ENCODE measurements at regions not wholly inside any gene's neighbourhood (a gene's known extent, or its start where the extent isn't known, plus 50 kb on each side); places are given as distances from the start of the nearest gene placed in this dataset.

GRCh38 chr10:64363687-64364086 lies 842.5 kb downstream of the REEP3 start:
- no peaks in the 10 kb centered on the region for H3K27me3 ChIP-seq (ENCODE audit: control insufficient read depth, insufficient read depth, low read length)
- Mint-ChIP-seq H3K4me1 (no peaks in the 10 kb centered on the region), H3K27ac (no peak overlapping the region), H3K36me3 (no peaks in the 10 kb centered on the region), H3K9me3 (peaks cover 6 to 20% of the 10 kb centered on the region in 2 donors), H3K27me3 (ENCODE audit: low read depth in 2 of 2) (no peaks in the 10 kb centered on the region), H3K4me3 (no peak overlapping the region)
- 0% methylated on average over 1 of the region's 1 CpG for WGBS (ENCODE audit: insufficient coverage)
- no peaks in the 10 kb centered on the region for H3K4me1 ChIP-seq (ENCODE audit: control insufficient read depth, insufficient read depth, low read length)
- no peak overlapping the region for H3K27ac ChIP-seq (ENCODE audit: low read length)
- H3K9me3 ChIP-seq (ENCODE audit: control insufficient read depth, insufficient read depth, low read length): no peaks in the 10 kb centered on the region
- no peak for TF ChIP-seq CTCF (IDR thresholded peaks at IDR 0.05)
- ATAC-seq (no peak), DNase-seq (no peak)
- intact Hi-C loops (cut with micrococcal nuclease): no loop called here
- no peak overlapping the region for H3K4me3 ChIP-seq (ENCODE audit: low read length)
- no peaks in the 10 kb centered on the region for H3K36me3 ChIP-seq (ENCODE audit: control insufficient read depth, insufficient read depth, low read length)

GRCh38 chr10:64365663-64366062 lies 844.5 kb downstream of the REEP3 start:
- Mint-ChIP-seq H3K27me3 (ENCODE audit: low read depth in 2 of 2) (no peaks in the 10 kb centered on the region), H3K27ac (no peak overlapping the region), H3K36me3 (no peaks in the 10 kb centered on the region), H3K4me3 (no peak overlapping the region), H3K4me1 (no peaks in the 10 kb centered on the region), H3K9me3 (peaks cover 4 to 9% of the 10 kb centered on the region in 2 donors)
- intact Hi-C loops (cut with micrococcal nuclease): no loop called here
- H3K27ac ChIP-seq (ENCODE audit: low read length): no peak overlapping the region
- 92% methylated on average over 3 of the region's 3 CpGs for WGBS (ENCODE audit: insufficient coverage)
- ATAC-seq (no peak), DNase-seq (no peak)
- no peaks in the 10 kb centered on the region for H3K36me3 ChIP-seq (ENCODE audit: control insufficient read depth, insufficient read depth, low read length)
- H3K4me1 ChIP-seq (ENCODE audit: control insufficient read depth, insufficient read depth, low read length): no peaks in the 10 kb centered on the region
- no peak overlapping the region for H3K4me3 ChIP-seq (ENCODE audit: low read length)
- no peaks in the 10 kb centered on the region for H3K27me3 ChIP-seq (ENCODE audit: control insufficient read depth, insufficient read depth, low read length)
- TF ChIP-seq CTCF (IDR thresholded peaks at IDR 0.05): no peak
- H3K9me3 ChIP-seq (ENCODE audit: control insufficient read depth, insufficient read depth, low read length): no peaks in the 10 kb centered on the region

GRCh38 chr10:64368298-64368697 lies 847.1 kb downstream of the REEP3 start:
- H3K4me3 ChIP-seq (ENCODE audit: low read length): no peak overlapping the region
- Mint-ChIP-seq H3K9me3 (peaks cover 2 to 6% of the 10 kb centered on the region in 2 donors), H3K4me1 (no peaks in the 10 kb centered on the region), H3K36me3 (no peaks in the 10 kb centered on the region), H3K4me3 (no peak overlapping the region), H3K27me3 (ENCODE audit: low read depth in 2 of 2) (no peaks in the 10 kb centered on the region), H3K27ac (no peak overlapping the region)
- H3K9me3 ChIP-seq (ENCODE audit: control insufficient read depth, insufficient read depth, low read length): no peaks in the 10 kb centered on the region
- no peaks in the 10 kb centered on the region for H3K27me3 ChIP-seq (ENCODE audit: control insufficient read depth, insufficient read depth, low read length)
- DNase-seq (no peak), ATAC-seq (no peak)
- intact Hi-C loops (cut with micrococcal nuclease): no loop called here
- H3K4me1 ChIP-seq (ENCODE audit: control insufficient read depth, insufficient read depth, low read length): no peaks in the 10 kb centered on the region
- no peaks in the 10 kb centered on the region for H3K36me3 ChIP-seq (ENCODE audit: control insufficient read depth, insufficient read depth, low read length)
- WGBS (ENCODE audit: insufficient coverage): 60% methylated on average over 3 of the region's 3 CpGs
- H3K27ac ChIP-seq (ENCODE audit: low read length): no peak overlapping the region
- TF ChIP-seq CTCF (IDR thresholded peaks at IDR 0.05): no peak

Measured in natural killer cell (primary cell).